Activated CD4-positive, alpha-beta T cell treated with anti-CD3 and anti-CD28 coated beads, Interleukin-10, Interleukin-2, amounts not matched to agents 100 ng/mL and 50 ng/mL, durations not matched to agents 16 hours and 8 hours (primary cell): ENCODE measurements at regions not wholly inside any gene's neighbourhood (a gene's known extent, or its start where the extent isn't known, plus 50 kb on each side); places are given as distances from the start of the nearest gene placed in this dataset.
"Not testable (repeated sequence)": the region's sequence is repeated elsewhere in the genome, so short reads cannot be mapped to it uniquely, and the experiment has no call there.

Source experiments
- DNase-seq: peaks from one replicate; pipeline ENCODE4 v3.0.0-alpha.2; 2020

DNA sequence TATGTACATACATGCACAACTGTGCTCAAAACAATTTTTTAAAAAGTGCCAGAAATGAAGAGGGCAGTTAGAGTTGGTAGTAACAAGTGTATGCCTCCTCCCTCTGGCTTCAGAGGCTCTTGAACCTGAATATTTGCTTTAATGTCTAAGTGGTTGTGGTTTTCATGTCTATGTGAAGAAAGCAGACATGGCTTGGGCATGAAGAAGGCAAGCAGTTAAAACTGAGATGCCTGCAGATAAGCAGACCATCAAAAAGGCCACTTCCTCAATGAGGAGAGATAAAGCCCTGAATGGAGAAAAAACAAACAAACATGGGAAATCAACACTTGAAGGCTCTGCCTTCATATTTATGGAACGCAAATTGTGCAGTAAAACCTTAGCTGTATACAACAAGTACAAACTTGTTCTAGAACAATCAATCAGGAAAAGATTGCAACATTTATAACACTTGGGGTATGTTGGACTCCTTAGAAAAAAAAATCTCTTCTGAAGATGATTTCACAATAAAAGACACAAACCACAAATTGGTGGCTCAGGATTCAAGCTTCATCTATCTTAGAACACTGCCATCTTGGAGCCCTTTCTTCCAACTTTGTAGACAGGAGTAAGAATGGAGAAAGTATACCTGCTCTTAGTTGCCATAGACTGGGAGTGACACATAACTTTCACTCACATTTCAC, 52.7 kb upstream of the PLA2G4A start:
- DNase-seq, result no peak

- DNase-seq, result no peak
Observed at GRCh38 chr1:186775036-186775435, 53.7 kb upstream of the PLA2G4A start.

- no peak for DNase-seq
Observed at GRCh38 chr1:186772228-186772627, 56.5 kb upstream of the PLA2G4A start.

- DNase-seq, result no peak
Observed at GRCh38 chr1:186770421-186770820, 58.3 kb upstream of the PLA2G4A start.

DNA sequence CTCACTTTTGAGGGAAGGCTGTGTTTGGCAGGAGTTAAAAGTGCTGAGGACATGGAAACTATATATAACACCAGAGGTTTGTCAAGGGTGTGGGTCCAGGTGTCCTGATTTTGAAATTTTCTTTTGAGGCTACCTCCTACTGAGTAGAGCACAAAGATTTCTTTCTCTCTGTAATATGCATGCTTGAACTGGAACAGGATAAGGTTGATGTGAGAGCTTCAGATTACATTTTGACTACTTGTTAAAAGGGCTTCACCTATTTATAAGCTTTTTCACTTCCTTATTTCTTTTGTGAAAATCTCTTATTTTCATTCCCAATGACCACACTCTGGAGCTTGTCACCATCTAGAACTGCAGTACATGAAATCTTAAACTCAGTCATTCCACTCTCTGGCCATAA, 59.8 kb upstream of the PLA2G4A start:
- no peak for DNase-seq

DNA sequence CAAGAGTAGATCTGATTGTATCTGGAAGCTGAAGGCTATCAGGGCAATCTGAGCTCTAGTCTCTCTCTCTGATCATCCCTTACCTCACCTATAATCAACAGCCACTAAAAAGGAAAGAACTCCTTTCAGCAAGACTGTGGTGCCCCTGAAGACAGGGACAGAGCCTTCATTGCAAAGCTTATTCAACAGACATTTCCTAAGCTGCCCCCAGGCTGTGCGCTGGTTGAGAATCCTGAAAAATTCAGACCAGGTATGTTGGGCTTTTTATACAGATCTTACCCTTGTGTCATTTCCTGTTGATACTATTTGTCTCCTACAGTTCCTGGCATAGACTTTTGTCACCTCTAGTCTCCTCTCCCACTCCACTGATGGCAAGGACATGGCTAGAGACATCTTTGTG, 63.3 kb upstream of the PLA2G4A start:
- DNase-seq, result no peak

DNA sequence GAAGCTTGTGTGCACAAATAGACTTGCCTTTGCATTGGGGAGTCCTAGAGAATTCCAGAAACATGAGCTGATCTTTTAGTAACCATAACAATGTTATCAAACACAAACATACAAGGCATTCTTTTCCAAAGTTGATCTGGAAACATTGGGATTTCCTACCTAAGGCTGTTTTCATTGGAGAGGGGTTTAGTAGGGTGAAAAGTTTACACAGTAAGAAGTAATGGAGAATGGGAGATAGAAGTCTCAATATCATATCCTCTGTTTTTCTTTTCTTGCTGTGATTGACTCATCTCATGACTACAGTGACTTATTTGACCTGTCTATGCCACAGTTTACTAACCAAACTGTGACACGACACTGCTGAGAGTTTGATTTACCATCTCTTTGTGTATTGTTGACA, 65.6 kb upstream of the PLA2G4A start:
- DNase-seq, result peak; percentile 44

DNA sequence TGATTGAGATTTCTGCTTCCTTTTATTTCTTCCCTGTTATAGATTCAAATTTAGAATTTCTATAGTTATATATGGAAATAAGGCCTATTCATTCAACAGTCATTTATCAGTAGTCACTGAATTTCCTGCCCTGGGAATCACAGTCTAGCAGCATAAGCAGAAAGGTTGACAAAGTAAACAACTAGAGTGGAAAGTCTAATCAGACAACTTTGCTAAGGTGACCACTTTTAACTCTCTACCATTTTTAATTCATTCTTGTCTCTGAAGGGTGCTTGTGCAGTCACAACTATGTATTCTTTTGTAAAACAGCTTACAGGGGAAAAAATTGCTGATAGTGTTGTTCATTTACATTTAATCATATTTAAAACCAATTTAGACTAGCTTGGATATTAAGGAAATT, 66.1 kb upstream of the PLA2G4A start:
- DNase-seq, result no peak

DNA sequence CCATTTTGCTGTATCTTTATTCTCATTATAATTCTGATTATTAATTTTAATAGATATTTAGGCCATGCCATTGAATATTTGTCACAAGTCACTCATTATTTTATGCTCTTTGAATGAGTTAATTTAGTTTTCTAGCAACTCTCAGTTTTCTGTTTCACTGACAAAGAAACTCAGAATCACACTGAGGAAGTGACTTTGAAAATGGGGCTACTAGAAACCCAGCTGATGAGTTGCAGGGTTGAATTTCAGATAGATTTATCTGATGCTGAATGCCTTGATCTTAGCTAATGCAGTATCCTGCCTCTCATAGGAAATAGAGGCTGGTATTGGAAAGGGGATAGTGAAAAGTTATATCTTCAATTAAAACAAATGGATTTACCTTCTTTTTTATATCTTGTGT, 67.4 kb upstream of the PLA2G4A start:
- no peak for DNase-seq

DNA sequence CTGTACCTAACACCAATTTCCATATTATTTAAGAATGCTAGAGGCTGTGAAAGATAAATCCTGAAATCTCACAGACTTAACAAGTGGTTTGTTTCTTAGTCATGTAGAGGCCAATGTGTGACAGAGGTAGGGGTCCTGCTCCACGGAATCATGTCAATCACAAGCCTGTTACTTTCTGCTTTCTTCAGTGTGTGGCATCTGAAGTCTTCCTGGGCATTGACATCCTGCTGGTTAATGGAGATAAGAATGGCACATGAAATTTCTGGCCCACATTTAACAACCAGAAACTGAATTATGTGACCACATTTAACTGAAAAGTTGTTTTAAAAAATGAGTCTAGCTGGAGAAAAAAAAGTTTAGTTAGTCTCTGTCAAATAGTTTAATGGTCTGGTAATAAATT, 68.3 kb upstream of the PLA2G4A start:
- no peak for DNase-seq

DNA sequence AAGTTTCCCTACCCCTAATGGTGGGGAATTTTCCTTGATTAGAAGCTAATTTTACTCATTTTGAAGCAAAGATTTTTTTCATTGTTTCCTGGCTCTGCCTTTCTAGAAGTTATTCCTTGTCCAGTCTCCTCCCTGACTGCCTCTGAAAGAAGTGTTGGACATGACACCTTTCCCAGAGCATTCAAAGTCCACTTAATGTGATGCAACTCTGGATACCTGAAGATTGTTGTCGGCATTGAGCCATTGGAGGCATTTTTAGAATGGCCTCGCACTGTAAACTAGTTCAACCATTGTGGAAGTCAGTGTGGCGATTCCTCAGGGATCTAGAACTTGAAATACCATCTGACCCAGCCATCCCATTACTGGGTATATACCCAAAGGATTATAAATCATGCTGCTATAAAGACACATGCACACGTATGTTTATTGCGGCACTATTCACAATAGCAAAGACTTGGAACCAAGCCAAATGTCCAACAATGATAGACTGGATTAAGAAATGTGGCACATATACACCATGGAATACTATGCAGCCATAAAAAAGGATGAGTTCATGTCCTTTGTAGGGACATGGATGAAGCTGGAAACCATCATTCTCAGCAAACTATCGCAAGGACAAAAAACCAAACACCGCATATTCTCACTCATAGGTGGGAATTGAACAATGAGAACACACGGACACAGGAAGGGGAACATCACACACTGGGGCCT, 69.7 kb upstream of the PLA2G4A start:
- not testable (repeated sequence) for DNase-seq

- DNase-seq, result no peak
Observed at GRCh38 chr1:186757851-186758250, 70.9 kb upstream of the PLA2G4A start.

DNA sequence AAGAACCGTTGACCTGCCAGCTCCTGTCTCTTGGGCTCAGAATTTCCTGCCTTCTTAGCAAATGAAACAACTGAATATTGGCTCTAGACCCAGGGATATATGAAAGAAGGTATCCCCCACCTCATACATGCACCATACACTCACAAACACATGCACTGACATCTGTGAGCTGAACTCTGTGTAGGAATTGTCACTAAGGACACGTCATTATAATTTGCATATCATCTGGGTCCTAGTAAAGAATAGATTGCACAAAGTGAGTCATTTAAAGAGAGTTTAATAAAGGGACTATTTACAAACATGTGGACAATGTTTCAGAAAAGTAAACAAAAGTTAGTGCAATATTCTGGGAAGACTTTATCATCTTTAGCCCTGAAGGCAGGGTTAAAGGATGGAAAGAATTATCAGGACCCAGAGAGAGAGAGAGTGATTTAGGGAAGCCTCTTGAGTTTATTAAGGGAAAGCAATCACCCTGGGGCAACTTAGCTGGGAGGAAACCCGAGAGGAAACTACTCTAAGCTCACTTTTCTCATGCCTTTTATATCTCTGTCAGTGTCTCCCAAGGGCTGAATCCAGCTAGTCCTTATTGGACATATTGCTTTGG, 74.1 kb upstream of the PLA2G4A start:
- no peak for DNase-seq

- no peak for DNase-seq
Observed at GRCh38 chr1:186753241-186753640, 73.0 kb upstream of the PTGS2 start.

DNA sequence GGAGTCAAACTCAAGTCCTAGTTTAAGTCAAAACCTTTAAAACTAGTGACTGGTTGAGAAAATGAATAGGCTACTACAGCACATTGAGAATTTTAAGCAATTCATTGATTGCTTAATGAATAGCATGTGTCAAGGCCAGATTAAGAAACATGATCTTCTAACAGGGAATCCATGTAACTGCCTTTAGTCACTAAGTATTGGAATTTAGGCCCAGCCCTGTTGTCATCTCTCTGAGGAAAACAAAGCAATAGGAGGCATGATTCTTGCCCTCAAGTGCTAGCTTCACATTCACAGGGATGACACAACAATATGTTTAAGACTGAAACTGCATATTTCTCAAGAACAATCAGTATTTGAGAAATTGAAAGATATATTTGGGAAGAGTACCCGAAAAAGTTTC, 70.0 kb upstream of the PTGS2 start:
- no peak for DNase-seq

GRCh38 chr1:186749820-186750219, 69.6 kb upstream of the PTGS2 start:
- no peak for DNase-seq

DNA sequence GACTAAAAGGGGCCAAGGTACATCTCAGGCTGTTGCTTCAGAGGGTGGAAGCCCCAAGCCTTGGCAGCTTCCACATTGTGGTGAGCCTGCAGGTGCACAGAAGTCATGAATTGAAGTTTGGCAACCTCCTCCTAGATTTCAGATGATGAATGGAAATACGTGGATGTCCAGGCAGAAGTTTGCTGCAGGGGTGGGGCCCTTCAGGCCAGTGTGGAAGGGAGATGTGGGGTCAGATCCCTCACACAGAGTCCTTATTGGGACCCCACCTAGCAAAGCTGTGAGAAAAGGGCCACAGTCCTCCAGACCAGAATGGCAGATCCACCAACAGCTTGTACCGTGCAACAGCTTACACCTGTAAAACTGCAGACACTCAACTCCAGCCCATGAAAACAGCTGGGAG, 67.4 kb upstream of the PTGS2 start:
- no peak for DNase-seq

DNA sequence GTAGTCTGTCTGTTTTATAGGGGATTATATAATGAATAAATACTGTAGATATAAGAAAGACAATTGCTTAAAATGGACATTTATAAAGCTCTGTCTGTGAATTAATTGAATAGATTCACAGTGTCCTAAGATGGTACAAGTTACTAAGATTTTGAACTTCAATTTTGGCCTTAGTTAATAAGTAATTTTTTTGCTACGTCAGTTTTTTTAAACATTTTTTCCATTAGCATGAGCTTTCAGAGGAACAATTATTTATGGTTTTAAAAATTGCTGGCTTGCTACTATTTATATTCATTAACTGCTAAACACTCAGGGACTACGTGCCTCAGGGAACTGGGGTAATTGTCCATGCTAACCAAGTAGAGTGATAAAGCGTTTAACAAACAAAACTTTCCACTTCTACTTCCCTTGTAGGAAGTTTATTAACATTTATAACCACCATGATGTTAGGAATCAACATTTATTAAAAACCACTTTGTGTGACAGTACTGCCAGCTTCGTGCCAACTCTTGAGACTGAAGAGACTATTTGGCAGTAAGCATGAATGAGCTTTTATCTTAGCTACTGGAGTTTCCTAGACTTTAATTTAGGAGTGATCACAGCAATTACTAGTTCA, 65.4 kb upstream of the PTGS2 start:
- DNase-seq, result no peak

DNA sequence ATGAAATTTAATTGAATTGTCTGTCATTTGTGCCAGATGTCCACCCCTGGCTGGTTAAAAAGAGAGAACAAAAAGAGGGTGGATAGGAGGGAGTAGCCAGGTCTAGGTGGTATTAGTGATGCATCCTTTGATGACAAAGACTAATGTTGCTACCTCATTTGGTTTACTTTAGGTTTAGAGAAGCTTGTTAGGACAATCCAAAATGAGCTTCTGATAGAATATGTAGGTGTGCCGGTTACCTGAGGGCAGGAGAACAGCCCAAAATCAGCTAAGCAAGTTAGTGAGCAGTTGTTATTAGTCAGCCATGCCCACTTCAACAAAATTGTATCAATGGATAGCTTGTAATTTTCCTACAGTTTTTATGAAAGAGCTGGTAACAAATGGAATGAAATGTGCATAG, 61.4 kb upstream of the PTGS2 start:
- DNase-seq, result no peak

- peak; percentile 78 for DNase-seq
Observed at GRCh38 chr1:186740324-186740723, 60.1 kb upstream of the PTGS2 start.

DNA sequence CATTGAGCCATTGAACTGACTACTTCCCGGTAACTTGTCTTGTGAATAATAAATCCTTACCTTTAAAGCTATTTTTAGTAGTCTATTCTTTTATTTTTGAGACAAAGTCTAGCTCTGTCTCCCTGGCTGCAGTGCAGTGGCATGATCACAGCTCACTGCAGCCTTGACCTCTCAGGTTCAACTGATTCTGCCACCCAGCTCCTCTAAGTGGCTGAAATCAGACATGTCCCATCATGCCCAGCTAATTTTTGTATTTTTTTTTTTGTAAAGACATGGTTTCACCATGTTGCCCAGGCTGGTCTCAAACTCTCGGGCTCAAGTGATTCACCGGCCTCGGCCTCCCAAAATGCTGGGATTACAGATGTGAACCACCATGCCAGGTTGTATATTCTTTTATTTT, 59.3 kb upstream of the PTGS2 start:
- DNase-seq, result no peak

GRCh38 chr1:186738926-186739325, 58.7 kb upstream of the PTGS2 start:
- peak; percentile 83 for DNase-seq

- no peak for DNase-seq
Observed at GRCh38 chr1:186736971-186737685, 56.9 kb upstream of the PTGS2 start.
